Activated CD4-positive, alpha-beta memory T cell treated with anti-CD3 and anti-CD28 coated beads for 36 hours (primary cell): ENCODE measurements at regions not wholly inside any gene's neighbourhood (a gene's known extent, or its start where the extent isn't known, plus 50 kb on each side); places are given as distances from the start of the nearest gene placed in this dataset.

Experiments used
- CTCF ChIA-PET: fragments of 350-600 bp; sonication (Branson Sonifier 250); formaldehyde crosslinking; loops from one replicate; lab custom pipeline; 2021; ENCODE audit warnings: antibody characterized with exemption, inconsistent platforms; lab: Charles Lee
- POLR2A ChIA-PET: fragments of 350-600 bp; sonication (Branson Sonifier 250); formaldehyde crosslinking; loops from one replicate; lab custom pipeline; 2021; ENCODE audit warnings: antibody characterized with exemption; lab: Charles Lee
- DNase-seq: peaks from one replicate; pipeline ENCODE4 v3.0.0-alpha.2; 2020
- H3K27ac Mint-ChIP-seq: one replicate; pipeline ENCODE4 v1.8.0; 2021; ENCODE audit warnings: mixed read lengths
- H3K27me3 Mint-ChIP-seq: one replicate; pipeline ENCODE4 v1.8.0; 2021; ENCODE audit warnings: mixed read lengths
- H3K36me3 Mint-ChIP-seq: one replicate; pipeline ENCODE4 v1.8.0; 2021; ENCODE audit warnings: mixed read lengths
- H3K4me1 Mint-ChIP-seq: one replicate; pipeline ENCODE4 v1.8.0; 2021; ENCODE audit warnings: low read depth, mixed read lengths
- H3K4me3 Mint-ChIP-seq: one replicate; pipeline ENCODE4 v1.8.0; 2021; ENCODE audit warnings: mild to moderate bottlenecking, mixed read lengths
- H3K9me3 Mint-ChIP-seq: one replicate; pipeline ENCODE4 v1.8.0; 2021; ENCODE audit warnings: mixed read lengths
- intact Hi-C: fragments of 100-400 bp; cut with micrococcal nuclease; formaldehyde crosslinking; loops from one replicate; pipeline ENCODE4 v1.15.1; 2023

- DNase-seq: no peak
- ChIA-PET CTCF (interaction anchor here (1.0 kb wide), 1 partner anchor 9 kb away, joined by 3 read pairs; no protein-coding TSS in a partner anchor), POLR2A (interaction anchor here (0.9 to 11.5 kb wide), 3 partner anchors 10 to 14 kb away, joined by 3 to 125 read pairs (median 4); no protein-coding TSS in a partner anchor)
- Mint-ChIP-seq H3K27me3 (no peaks in the 10 kb centered on the region), H3K9me3 (no peaks in the 10 kb centered on the region), H3K4me1 (peaks cover 68% of the 10 kb centered on the region), H3K27ac (peak overlapping the region; percentile 71), H3K36me3 (peaks cover 4% of the 10 kb centered on the region), H3K4me3 (no peak overlapping the region)
- intact Hi-C loops: loop anchor here (1.0 kb wide), 1 partner anchor 12 kb away; no protein-coding TSS in a partner anchor
These were observed 525.3 kb upstream of the JARID2 start for GRCh38 chr6:14720411-14721102.

DNA sequence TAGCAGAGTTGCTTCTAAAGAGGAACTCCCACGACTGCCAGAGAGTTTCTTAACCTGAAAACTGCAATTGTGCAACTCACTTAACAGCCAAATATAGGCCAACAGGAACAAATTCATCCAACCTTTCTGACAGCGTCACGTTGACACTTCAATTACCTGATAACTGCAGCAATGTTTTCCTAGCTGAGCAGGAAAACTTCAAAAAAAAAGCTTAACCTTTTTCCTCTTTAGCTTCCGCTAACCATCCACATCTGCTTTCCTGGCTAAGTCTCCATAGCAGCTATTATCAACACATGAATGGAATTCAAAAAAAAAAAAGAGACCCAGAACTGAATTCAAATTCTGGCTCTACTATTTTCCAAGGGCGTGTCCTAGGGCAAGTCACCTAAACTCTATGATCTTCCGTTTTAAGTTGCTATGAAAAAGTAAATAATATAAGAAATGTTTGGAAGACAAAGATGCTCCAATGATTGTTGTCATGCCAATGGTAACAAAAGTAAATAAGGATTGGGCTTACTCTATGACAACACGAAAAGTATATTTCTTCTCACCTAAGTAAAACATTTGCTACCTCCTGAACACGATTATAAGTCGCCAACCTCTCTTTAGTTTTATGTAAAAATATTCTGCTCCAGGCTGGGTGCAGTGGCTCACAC, 524.6 kb upstream of the JARID2 start:
- Mint-ChIP-seq H3K4me3 (no peak overlapping the region), H3K4me1 (peaks cover 65% of the 10 kb centered on the region), H3K27me3 (no peaks in the 10 kb centered on the region), H3K27ac (peak overlapping the region; percentile 71), H3K9me3 (no peaks in the 10 kb centered on the region), H3K36me3 (peaks cover 4% of the 10 kb centered on the region)
- intact Hi-C loops: loop anchor here (1.0 kb wide), 1 partner anchor 11 kb away; no protein-coding TSS in a partner anchor
- ChIA-PET CTCF (interaction anchor here (1.0 kb wide), 1 partner anchor 10 kb away, joined by 3 read pairs; no protein-coding TSS in a partner anchor), POLR2A (interaction anchor here (0.6 to 11.5 kb wide), 3 partner anchors 10 to 705 kb away, joined by 4 to 125 read pairs (median 5); no protein-coding TSS in a partner anchor)
- DNase-seq: no peak

GRCh38 chr6:14722001-14722562, 523.8 kb upstream of the JARID2 start:
- Mint-ChIP-seq H3K36me3 (peaks cover 3% of the 10 kb centered on the region), H3K4me3 (no peak overlapping the region), H3K27me3 (no peaks in the 10 kb centered on the region), H3K9me3 (no peaks in the 10 kb centered on the region), H3K27ac (peak overlapping the region; percentile 71), H3K4me1 (peaks cover 66% of the 10 kb centered on the region)
- ChIA-PET POLR2A (interaction anchor here (11.5 kb wide), 1 partner anchor 9 kb away, joined by 125 read pairs; no protein-coding TSS in a partner anchor), CTCF (interaction anchor here (1.1 kb wide), 1 partner anchor 19 kb away, joined by 3 read pairs; no protein-coding TSS in a partner anchor)
- no peak for DNase-seq
- intact Hi-C loops: no loop called here

GRCh38 chr6:14722704-14723103, 523.2 kb upstream of the JARID2 start:
- peak; percentile 44 for DNase-seq
- Mint-ChIP-seq H3K27me3 (no peaks in the 10 kb centered on the region), H3K27ac (peak overlapping the region; percentile 62), H3K36me3 (peaks cover 1% of the 10 kb centered on the region), H3K9me3 (no peaks in the 10 kb centered on the region), H3K4me3 (no peak overlapping the region), H3K4me1 (peaks cover 66% of the 10 kb centered on the region)
- POLR2A ChIA-PET: interaction anchor here (11.5 kb wide), 1 partner anchor 8 kb away, joined by 125 read pairs; no protein-coding TSS in a partner anchor
- intact Hi-C loops: no loop called here
- CTCF ChIA-PET: interaction anchor here (0.6 to 1.7 kb wide), 3 partner anchors 12 to 567 kb away, joined by 3 to 8 read pairs (median 5); no protein-coding TSS in a partner anchor

GRCh38 chr6:14723535-14724086, 522.3 kb upstream of the JARID2 start:
- CTCF ChIA-PET: interaction anchor here (0.6 to 1.7 kb wide), 3 partner anchors 8 to 567 kb away, joined by 3 to 8 read pairs (median 5); no protein-coding TSS in a partner anchor
- Mint-ChIP-seq H3K4me1 (peaks cover 75% of the 10 kb centered on the region), H3K27me3 (no peaks in the 10 kb centered on the region), H3K36me3 (peaks cover 2% of the 10 kb centered on the region), H3K27ac (peak overlapping the region; percentile 62), H3K4me3 (no peak overlapping the region), H3K9me3 (no peaks in the 10 kb centered on the region)
- POLR2A ChIA-PET: interaction anchor here (0.9 to 11.5 kb wide), 2 partner anchors 7 to 12 kb away, joined by 3 to 125 read pairs; no protein-coding TSS in a partner anchor
- intact Hi-C loops: no loop called here
- DNase-seq: no peak

DNA sequence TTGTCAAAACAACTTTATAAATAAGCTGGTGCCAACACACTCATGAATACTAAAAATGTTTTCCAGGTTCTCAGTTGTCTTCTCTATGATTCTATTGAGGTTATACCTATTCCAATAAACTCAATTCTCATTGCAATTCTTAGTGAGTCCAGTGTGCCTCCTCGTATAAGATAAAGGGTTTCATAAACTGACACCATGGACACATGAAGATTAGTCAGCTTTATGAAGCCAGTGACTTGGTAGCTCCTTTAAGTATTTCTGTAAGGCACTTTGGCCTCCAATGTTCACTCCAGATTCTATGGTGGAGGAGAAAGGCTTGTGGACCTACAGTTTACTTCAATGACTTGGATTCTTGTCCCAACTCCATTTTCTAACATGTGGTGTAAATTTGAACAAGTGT, 521.3 kb upstream of the JARID2 start:
- Mint-ChIP-seq H3K9me3 (no peaks in the 10 kb centered on the region), H3K27me3 (no peaks in the 10 kb centered on the region), H3K4me1 (peaks cover 78% of the 10 kb centered on the region), H3K4me3 (no peak overlapping the region), H3K36me3 (peaks cover 2% of the 10 kb centered on the region), H3K27ac (peak overlapping the region; percentile 63)
- intact Hi-C loops: no loop called here
- DNase-seq: no peak
- ChIA-PET CTCF (interaction anchor here (0.9 kb wide), 1 partner anchor 514 kb away, joined by 3 read pairs; no protein-coding TSS in a partner anchor), POLR2A (interaction anchor here (0.8 kb wide), 2 partner anchors 12 to 61 kb away, joined by 4 to 5 read pairs; no protein-coding TSS in a partner anchor)

GRCh38 chr6:14726816-14727493, 518.9 kb upstream of the JARID2 start:
- intact Hi-C loops: no loop called here
- Mint-ChIP-seq H3K4me3 (peak overlapping the region; percentile 18), H3K9me3 (no peaks in the 10 kb centered on the region), H3K27me3 (no peaks in the 10 kb centered on the region), H3K27ac (peak overlapping the region; percentile 100), H3K36me3 (peaks cover 14% of the 10 kb centered on the region), H3K4me1 (peaks cover 80% of the 10 kb centered on the region)
- ChIA-PET CTCF (interaction anchor here (1.5 to 5.6 kb wide), 3 partner anchors 16 to 515 kb away, joined by 4 to 45 read pairs (median 4); no protein-coding TSS in a partner anchor), POLR2A (interaction anchor here (0.6 to 11.4 kb wide), 5 partner anchors 9 to 697 kb away, joined by 3 to 125 read pairs (median 6); partner anchors contain the start of gene JARID2)
- DNase-seq: no peak

- Mint-ChIP-seq H3K4me3 (peak overlapping the region; percentile 66), H3K27ac (peak overlapping the region; percentile 100), H3K4me1 (peaks cover 84% of the 10 kb centered on the region), H3K36me3 (peaks cover 14% of the 10 kb centered on the region), H3K27me3 (no peaks in the 10 kb centered on the region), H3K9me3 (no peaks in the 10 kb centered on the region)
- intact Hi-C loops: no loop called here
- ChIA-PET CTCF (interaction anchor here (1.5 to 5.6 kb wide), 3 partner anchors 17 to 516 kb away, joined by 4 to 45 read pairs (median 4); no protein-coding TSS in a partner anchor), POLR2A (interaction anchor here (0.6 to 11.4 kb wide), 9 partner anchors 8 to 696 kb away, joined by 3 to 125 read pairs (median 6); partner anchors contain the start of gene JARID2)
- no peak for DNase-seq
These were observed 518.1 kb upstream of the JARID2 start for GRCh38 chr6:14727494-14728395.

GRCh38 chr6:14728396-14729024, 517.4 kb upstream of the JARID2 start:
- no peaks in the 10 kb centered on the region for H3K9me3 Mint-ChIP-seq
- DNase-seq: peak; percentile 51
- peak overlapping the region; percentile 66 for H3K4me3 Mint-ChIP-seq
- peaks cover 14% of the 10 kb centered on the region for H3K36me3 Mint-ChIP-seq
- H3K27me3 Mint-ChIP-seq: no peaks in the 10 kb centered on the region
- ChIA-PET CTCF (interaction anchor here (1.5 to 5.6 kb wide), 3 partner anchors 18 to 517 kb away, joined by 4 to 45 read pairs (median 4); no protein-coding TSS in a partner anchor), POLR2A (interaction anchor here (0.9 to 11.4 kb wide), 8 partner anchors 10 to 147 kb away, joined by 3 to 125 read pairs (median 5); no protein-coding TSS in a partner anchor)
- peak overlapping the region; percentile 100 for H3K27ac Mint-ChIP-seq
- H3K4me1 Mint-ChIP-seq: peaks cover 85% of the 10 kb centered on the region
- intact Hi-C loops: no loop called here
